OCI-LY3 (cell line): ENCODE measurements at regions not wholly inside any gene's neighbourhood (a gene's known extent, or its start where the extent isn't known, plus 50 kb on each side); places are given as distances from the start of the nearest gene placed in this dataset.

Source experiments
- H2AFZ ChIP-seq: fragments of 200-600, 300-600 bp; shearing (Covaris generic); 2 replicates; pipeline ENCODE4 v1.6.0; 2014; ENCODE audit warnings: antibody characterized with exemption, low read depth, low read length
- H3K27ac ChIP-seq: fragments of 200-600, 300-600 bp; sonication (generic); 2 replicates; pipeline ENCODE4 v1.5.1; 2014; ENCODE audit warnings: mild to moderate bottlenecking, low read length, moderate library complexity, mixed read lengths
- H3K27me3 ChIP-seq: fragments of 200-600, 300-600 bp; sonication (generic); 2 replicates; pipeline ENCODE4 v1.6.1; 2014; ENCODE audit warnings: low read depth, low read length, mixed read lengths
- H3K36me3 ChIP-seq: fragments of 200-600, 300-600 bp; sonication (generic); replicated peaks from 2 replicates; pipeline ENCODE3; 2014; ENCODE audit warnings: low read depth, low read length, mixed read lengths
- H3K4me1 ChIP-seq: fragments of 300-600, 200-600 bp; sonication (generic); 2 replicates; pipeline ENCODE4 v1.6.1; 2014; ENCODE audit warnings: low read length, mixed read lengths
- H3K4me2 ChIP-seq: fragments of 200-600, 300-600 bp; sonication (generic); 2 replicates; pipeline ENCODE4 v1.6.1; 2014; ENCODE audit warnings: low read length, mixed read lengths
- H3K4me3 ChIP-seq: fragments of 300-600, 200-600 bp; sonication (generic); 2 replicates; pipeline ENCODE4 v1.5.1; 2014; ENCODE audit warnings: antibody characterized with exemption, mild to moderate bottlenecking, low read length, moderate library complexity
- H3K79me2 ChIP-seq: fragments of 300-600, 200-600 bp; shearing (Covaris generic); 2 replicates; pipeline ENCODE4 v1.6.1; 2014; ENCODE audit warnings: mild to moderate bottlenecking, low read length, mixed read lengths
- H3K9ac ChIP-seq: fragments of 300-600, 200-600 bp; shearing (Covaris generic); 2 replicates; pipeline ENCODE4 v1.6.0; 2014; ENCODE audit warnings: mild to moderate bottlenecking, low read length, moderate library complexity
- H3K9me3 ChIP-seq: fragments of 200-600, 300-600 bp; shearing (Covaris generic); 2 replicates; pipeline ENCODE4 v1.6.1; 2014; ENCODE audit warnings: low read length, mixed read lengths; ENCODE audit not compliant: insufficient read depth
- H4K20me1 ChIP-seq: fragments of 200-600, 300-600 bp; sonication (generic); 2 replicates; pipeline ENCODE4 v1.6.1; 2016; ENCODE audit warnings: low read length, mixed read lengths; ENCODE audit not compliant: insufficient read depth
- EZH2phosphoT487 ChIP-seq: fragments of 200-600 bp; shearing (Covaris generic); IDR thresholded peaks from 2 replicates; pipeline ENCODE4 v1.6.1; 2018; ENCODE audit warnings: antibody characterized with exemption, mixed run types, low read depth
- TF ChIP-seq, protein P1 (sequence below): fragments of 200-600, 300-600 bp; sonication (generic); IDR thresholded peaks from 2 replicates; pipeline ENCODE4 v1.5.1; 2014; ENCODE audit warnings: antibody characterized with exemption, low read length, low read depth

DNA sequence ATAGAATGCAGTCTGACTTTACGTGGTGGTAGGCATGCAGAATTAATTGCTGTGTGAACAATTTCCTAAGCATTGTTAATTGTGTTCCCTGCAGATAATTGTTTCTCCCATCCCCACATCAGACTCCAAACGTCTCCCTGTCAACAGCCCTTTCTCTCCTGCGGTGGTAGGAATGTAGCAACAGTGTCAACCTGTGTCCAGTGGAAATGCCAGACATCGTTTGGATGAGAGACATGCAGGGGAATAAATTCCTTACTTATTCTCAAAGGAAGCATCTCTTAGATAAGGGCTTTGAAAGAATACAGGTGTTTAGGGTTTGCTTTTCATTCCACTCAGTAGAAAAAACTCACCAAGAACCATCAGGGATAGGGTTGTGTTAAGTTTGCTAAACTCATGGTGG lies 245.3 kb upstream of the WWC1 start:
- H3K36me3 ChIP-seq, result no peaks in the 10 kb centered on the region
- no peak overlapping the region for H3K9ac ChIP-seq
- peaks cover 57% of the 10 kb centered on the region for H3K27me3 ChIP-seq
- no peak overlapping the region for H2AFZ ChIP-seq
- H3K27ac ChIP-seq, result no peak overlapping the region
- H3K4me3 ChIP-seq, result no peak overlapping the region
- TF ChIP-seq, protein P1, sequence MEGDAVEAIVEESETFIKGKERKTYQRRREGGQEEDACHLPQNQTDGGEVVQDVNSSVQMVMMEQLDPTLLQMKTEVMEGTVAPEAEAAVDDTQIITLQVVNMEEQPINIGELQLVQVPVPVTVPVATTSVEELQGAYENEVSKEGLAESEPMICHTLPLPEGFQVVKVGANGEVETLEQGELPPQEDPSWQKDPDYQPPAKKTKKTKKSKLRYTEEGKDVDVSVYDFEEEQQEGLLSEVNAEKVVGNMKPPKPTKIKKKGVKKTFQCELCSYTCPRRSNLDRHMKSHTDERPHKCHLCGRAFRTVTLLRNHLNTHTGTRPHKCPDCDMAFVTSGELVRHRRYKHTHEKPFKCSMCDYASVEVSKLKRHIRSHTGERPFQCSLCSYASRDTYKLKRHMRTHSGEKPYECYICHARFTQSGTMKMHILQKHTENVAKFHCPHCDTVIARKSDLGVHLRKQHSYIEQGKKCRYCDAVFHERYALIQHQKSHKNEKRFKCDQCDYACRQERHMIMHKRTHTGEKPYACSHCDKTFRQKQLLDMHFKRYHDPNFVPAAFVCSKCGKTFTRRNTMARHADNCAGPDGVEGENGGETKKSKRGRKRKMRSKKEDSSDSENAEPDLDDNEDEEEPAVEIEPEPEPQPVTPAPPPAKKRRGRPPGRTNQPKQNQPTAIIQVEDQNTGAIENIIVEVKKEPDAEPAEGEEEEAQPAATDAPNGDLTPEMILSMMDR, result no peak
- TF ChIP-seq EZH2phosphoT487, result no peak
- H3K4me1 ChIP-seq, result peaks cover 4% of the 10 kb centered on the region
- H3K4me2 ChIP-seq, result no peak overlapping the region
- no peaks in the 10 kb centered on the region for H3K79me2 ChIP-seq
- no peaks in the 10 kb centered on the region for H3K9me3 ChIP-seq
- no peaks in the 10 kb centered on the region for H4K20me1 ChIP-seq

DNA sequence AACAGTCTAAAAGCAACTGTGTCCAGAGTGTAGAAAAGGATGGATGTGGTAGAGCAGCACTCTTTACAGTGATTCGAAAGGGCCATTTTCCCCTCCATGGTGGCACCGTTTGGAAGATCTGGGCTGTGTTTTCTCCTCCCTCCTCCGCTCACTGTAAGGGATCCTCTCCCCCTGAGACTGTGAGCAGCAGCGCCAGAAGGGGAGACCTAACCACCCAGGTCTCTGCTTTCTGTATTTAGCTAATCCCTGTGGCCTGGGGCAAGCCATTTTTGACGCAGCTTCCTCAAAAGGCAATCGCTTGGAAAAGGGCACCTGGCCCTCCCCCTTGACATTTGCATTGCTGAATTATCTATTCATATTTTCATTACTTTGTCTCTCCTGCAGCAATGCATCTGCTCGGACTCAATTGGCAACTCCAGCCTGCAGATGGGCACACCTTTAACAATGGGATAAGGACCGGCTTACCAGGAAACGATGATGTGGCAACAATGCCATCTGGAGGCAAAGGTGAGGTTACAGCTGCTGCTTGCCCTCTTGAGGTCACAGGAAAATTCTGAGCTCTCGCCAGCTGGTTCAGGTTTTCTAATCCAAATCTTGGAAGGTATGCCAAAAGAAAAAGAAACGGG lies 244.3 kb upstream of the WWC1 start:
- Histone ChIP-seq H3K4me2 (peak overlapping the region; percentile 47), H3K79me2 (no peaks in the 10 kb centered on the region), H4K20me1 (no peaks in the 10 kb centered on the region), H3K9ac (no peak overlapping the region), H3K27ac (no peak overlapping the region), H3K4me3 (no peak overlapping the region), H3K27me3 (peaks cover 51% of the 10 kb centered on the region), H3K36me3 (no peaks in the 10 kb centered on the region), H2AFZ (no peak overlapping the region), H3K9me3 (no peaks in the 10 kb centered on the region), H3K4me1 (peaks cover 4% of the 10 kb centered on the region)
- no peak for TF ChIP-seq EZH2phosphoT487
- TF ChIP-seq, protein P1, result peak; percentile 63

DNA sequence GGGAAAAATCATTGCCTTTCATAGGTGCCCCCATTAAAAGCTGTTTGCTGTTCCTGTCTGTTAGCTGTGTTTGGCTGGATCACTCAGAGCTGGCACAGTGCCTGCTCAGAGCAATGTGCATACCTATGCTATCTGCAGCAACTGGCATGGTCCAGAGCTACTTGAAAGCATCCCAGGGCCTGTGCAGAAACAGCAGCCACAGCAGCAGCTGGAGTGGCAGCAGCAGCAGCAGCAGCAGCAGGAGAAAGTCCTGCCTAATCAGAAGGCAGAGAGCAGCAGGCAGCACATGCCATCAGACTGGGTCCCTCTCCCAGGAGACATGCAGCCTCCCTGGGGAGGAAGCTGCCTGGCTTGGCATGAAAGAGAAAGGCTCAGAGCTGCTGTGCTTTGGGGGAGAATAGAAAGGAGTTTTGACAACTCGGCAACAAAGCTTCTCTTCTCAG lies 243.8 kb upstream of the WWC1 start:
- Histone ChIP-seq H4K20me1 (no peaks in the 10 kb centered on the region), H3K27me3 (peaks cover 50% of the 10 kb centered on the region), H3K4me2 (no peak overlapping the region), H3K9me3 (no peaks in the 10 kb centered on the region), H3K4me3 (no peak overlapping the region), H3K9ac (no peak overlapping the region), H3K4me1 (peaks cover 4% of the 10 kb centered on the region), H3K27ac (no peak overlapping the region), H3K36me3 (no peaks in the 10 kb centered on the region), H3K79me2 (no peaks in the 10 kb centered on the region), H2AFZ (no peak overlapping the region)
- TF ChIP-seq EZH2phosphoT487, result no peak
- TF ChIP-seq, protein P1, result no peak

DNA sequence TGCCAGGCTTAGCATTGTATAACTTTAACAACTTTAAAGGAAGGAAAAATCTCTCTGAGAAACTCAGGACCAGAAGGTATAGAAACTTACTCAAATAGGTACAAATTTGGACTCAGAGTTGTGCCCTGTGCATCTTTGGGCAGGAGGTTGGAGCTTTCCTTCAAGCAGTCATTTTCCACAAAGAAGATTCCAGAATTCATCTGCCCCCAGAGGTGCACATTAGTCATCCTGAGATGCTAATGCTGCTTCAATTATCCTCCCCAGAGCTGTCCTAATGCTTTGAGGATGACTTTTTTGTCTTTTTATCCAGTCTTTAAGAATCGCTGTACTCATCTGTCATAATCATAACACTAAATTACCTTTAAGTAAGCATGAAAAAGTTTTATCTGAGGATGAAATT lies 243.0 kb upstream of the WWC1 start:
- Histone ChIP-seq H3K9ac (no peak overlapping the region), H3K36me3 (no peaks in the 10 kb centered on the region), H3K79me2 (no peaks in the 10 kb centered on the region), H3K4me2 (no peak overlapping the region), H3K4me3 (no peak overlapping the region), H3K4me1 (peaks cover 4% of the 10 kb centered on the region), H3K27ac (no peak overlapping the region), H3K9me3 (no peaks in the 10 kb centered on the region), H4K20me1 (no peaks in the 10 kb centered on the region), H3K27me3 (peaks cover 48% of the 10 kb centered on the region), H2AFZ (no peak overlapping the region)
- no peak for TF ChIP-seq EZH2phosphoT487
- TF ChIP-seq, protein P1, result no peak
